Activated CD4-positive, alpha-beta T cell treated with anti-CD3 and anti-CD28 coated beads, Interleukin-2, amount 10 ng/mL, durations not matched to agents 7 days and 5 days (primary cell): ENCODE measurements at regions not wholly inside any gene's neighbourhood (a gene's known extent, or its start where the extent isn't known, plus 50 kb on each side); places are given as distances from the start of the nearest gene placed in this dataset.
"Not testable (repeated sequence)": the region's sequence is repeated elsewhere in the genome, so short reads cannot be mapped to it uniquely, and the experiment has no call there.

ENCODE experiments used
- CTCF ChIA-PET: fragments of 350-600 bp; sonication (Branson Sonifier 250); formaldehyde crosslinking; loops from one replicate; lab custom pipeline; 2021; ENCODE audit warnings: antibody characterized with exemption; lab: Charles Lee
- POLR2A ChIA-PET: fragments of 350-600 bp; sonication (Branson Sonifier 250); formaldehyde crosslinking; loops from one replicate; lab custom pipeline; 2021; ENCODE audit warnings: antibody characterized with exemption; lab: Charles Lee
- DNase-seq: peaks from one replicate; pipeline ENCODE4 v3.0.0-alpha.2; 2020
- H3K27ac Mint-ChIP-seq: one replicate; pipeline ENCODE4 v1.8.0; 2021; ENCODE audit warnings: mild to moderate bottlenecking, moderate library complexity, mixed read lengths
- H3K27me3 Mint-ChIP-seq: one replicate; pipeline ENCODE4 v1.8.0; 2021; ENCODE audit warnings: mixed read lengths
- H3K36me3 Mint-ChIP-seq: one replicate; pipeline ENCODE4 v1.8.0; 2021; ENCODE audit warnings: low read depth, mixed read lengths
- H3K4me1 Mint-ChIP-seq: one replicate; pipeline ENCODE4 v1.8.0; 2021; ENCODE audit warnings: mixed read lengths
- H3K4me3 Mint-ChIP-seq: one replicate; pipeline ENCODE4 v1.8.0; 2021; ENCODE audit warnings: mild to moderate bottlenecking, moderate library complexity, mixed read lengths
- H3K9me3 Mint-ChIP-seq: one replicate; pipeline ENCODE4 v1.8.0; 2021; ENCODE audit warnings: mixed read lengths

GRCh38 chr12:90675106-90675505, 279.9 kb downstream of the CCER1 start:
- Mint-ChIP-seq H3K27ac (no peak overlapping the region), H3K4me1 (no peaks in the 10 kb centered on the region), H3K27me3 (no peaks in the 10 kb centered on the region), H3K36me3 (no peaks in the 10 kb centered on the region), H3K9me3 (peaks cover under 1% of the 10 kb centered on the region), H3K4me3 (no peak overlapping the region)
- ChIA-PET CTCF (no interaction called here), POLR2A (no interaction called here)
- no peak for DNase-seq

- no peaks in the 10 kb centered on the region for H3K4me1 Mint-ChIP-seq
- no peaks in the 10 kb centered on the region for H3K36me3 Mint-ChIP-seq
- H3K4me3 Mint-ChIP-seq, result no peak overlapping the region
- no peaks in the 10 kb centered on the region for H3K27me3 Mint-ChIP-seq
- H3K27ac Mint-ChIP-seq, result no peak overlapping the region
- ChIA-PET POLR2A (no interaction called here), CTCF (no interaction called here)
- H3K9me3 Mint-ChIP-seq, result peaks cover 3% of the 10 kb centered on the region
- no peak for DNase-seq
These were observed 282.9 kb downstream of the CCER1 start for GRCh38 chr12:90672081-90672480.

GRCh38 chr12:90663949-90664348, 291.0 kb downstream of the CCER1 start:
- DNase-seq, CTCF ChIA-PET, H3K4me1 Mint-ChIP-seq, H3K36me3 Mint-ChIP-seq, H3K27ac Mint-ChIP-seq, POLR2A ChIA-PET, H3K4me3 Mint-ChIP-seq, H3K9me3 Mint-ChIP-seq, H3K27me3 Mint-ChIP-seq: not testable (repeated sequence)

- H3K27me3 Mint-ChIP-seq, result no peaks in the 10 kb centered on the region
These were observed 295.9 kb downstream of the CCER1 start for GRCh38 chr12:90659060-90659459.

GRCh38 chr12:90653040-90653439, 301.9 kb downstream of the CCER1 start:
- CTCF ChIA-PET, result no interaction called here
- Mint-ChIP-seq H3K9me3 (no peaks in the 10 kb centered on the region), H3K27ac (no peak overlapping the region), H3K27me3 (no peaks in the 10 kb centered on the region), H3K4me3 (no peak overlapping the region), H3K36me3 (no peaks in the 10 kb centered on the region), H3K4me1 (no peaks in the 10 kb centered on the region)
- POLR2A ChIA-PET, result no interaction called here
- no peak for DNase-seq

More at GRCh38 chr12:90659060-90659459, 295.9 kb downstream of the CCER1 start:
- Mint-ChIP-seq H3K4me1 (no peaks in the 10 kb centered on the region), H3K27ac (no peak overlapping the region), H3K36me3 (no peaks in the 10 kb centered on the region), H3K9me3 (no peaks in the 10 kb centered on the region), H3K4me3 (no peak overlapping the region)
- ChIA-PET POLR2A (no interaction called here), CTCF (no interaction called here)
- no peak for DNase-seq

- Mint-ChIP-seq H3K9me3 (no peaks in the 10 kb centered on the region), H3K27ac (no peak overlapping the region), H3K27me3 (no peaks in the 10 kb centered on the region), H3K4me3 (no peak overlapping the region), H3K36me3 (no peaks in the 10 kb centered on the region), H3K4me1 (no peaks in the 10 kb centered on the region)
- no peak for DNase-seq
- ChIA-PET CTCF (no interaction called here), POLR2A (no interaction called here)
These were observed 302.7 kb downstream of the CCER1 start for GRCh38 chr12:90652280-90652679.

GRCh38 chr12:90645181-90645580, 309.8 kb downstream of the CCER1 start:
- Mint-ChIP-seq H3K27me3 (no peaks in the 10 kb centered on the region), H3K4me1 (no peaks in the 10 kb centered on the region), H3K36me3 (no peaks in the 10 kb centered on the region), H3K9me3 (no peaks in the 10 kb centered on the region), H3K27ac (no peak overlapping the region), H3K4me3 (no peak overlapping the region)
- ChIA-PET CTCF (no interaction called here), POLR2A (no interaction called here)
- DNase-seq, result no peak

- no peaks in the 10 kb centered on the region for H3K36me3 Mint-ChIP-seq
- H3K4me1 Mint-ChIP-seq, result no peaks in the 10 kb centered on the region
- H3K9me3 Mint-ChIP-seq, result peaks cover 6% of the 10 kb centered on the region
- H3K27me3 Mint-ChIP-seq, result no peaks in the 10 kb centered on the region
- CTCF ChIA-PET, result no interaction called here
- POLR2A ChIA-PET, result no interaction called here
- no peak overlapping the region for H3K27ac Mint-ChIP-seq
- DNase-seq, result no peak
- no peak overlapping the region for H3K4me3 Mint-ChIP-seq
These were observed 323.3 kb downstream of the CCER1 start for GRCh38 chr12:90631591-90632212.

- no peaks in the 10 kb centered on the region for H3K36me3 Mint-ChIP-seq
- DNase-seq, result no peak
- no peaks in the 10 kb centered on the region for H3K4me1 Mint-ChIP-seq
- H3K4me3 Mint-ChIP-seq, result no peak overlapping the region
- ChIA-PET POLR2A (no interaction called here), CTCF (no interaction called here)
- H3K9me3 Mint-ChIP-seq, result peaks cover 6% of the 10 kb centered on the region
- no peak overlapping the region for H3K27ac Mint-ChIP-seq
- H3K27me3 Mint-ChIP-seq, result no peaks in the 10 kb centered on the region
These were observed 325.0 kb downstream of the CCER1 start for GRCh38 chr12:90630006-90630405.

GRCh38 chr12:90628213-90628612, 326.8 kb downstream of the CCER1 start:
- H3K4me1 Mint-ChIP-seq, result no peaks in the 10 kb centered on the region
- no peaks in the 10 kb centered on the region for H3K36me3 Mint-ChIP-seq
- no peak for DNase-seq
- H3K27ac Mint-ChIP-seq, result no peak overlapping the region
- no peaks in the 10 kb centered on the region for H3K27me3 Mint-ChIP-seq
- H3K9me3 Mint-ChIP-seq, result peaks cover 2% of the 10 kb centered on the region
- ChIA-PET CTCF (no interaction called here), POLR2A (no interaction called here)
- no peak overlapping the region for H3K4me3 Mint-ChIP-seq

GRCh38 chr12:90627180-90627896, 327.6 kb downstream of the CCER1 start:
- H3K9me3 Mint-ChIP-seq, result no peaks in the 10 kb centered on the region
- ChIA-PET POLR2A (interaction anchor here (0.7 kb wide), 1 partner anchor 1972 kb away, joined by 5 read pairs; no protein-coding TSS in a partner anchor), CTCF (no interaction called here)
- no peaks in the 10 kb centered on the region for H3K36me3 Mint-ChIP-seq
- no peaks in the 10 kb centered on the region for H3K4me1 Mint-ChIP-seq
- H3K27me3 Mint-ChIP-seq, result no peaks in the 10 kb centered on the region
- H3K4me3 Mint-ChIP-seq, result no peak overlapping the region
- H3K27ac Mint-ChIP-seq, result no peak overlapping the region
- no peak for DNase-seq

GRCh38 chr12:90622431-90622830, 332.5 kb downstream of the CCER1 start:
- H3K27me3 Mint-ChIP-seq, result no peaks in the 10 kb centered on the region
- H3K27ac Mint-ChIP-seq, result no peak overlapping the region
- POLR2A ChIA-PET, result no interaction called here
- H3K36me3 Mint-ChIP-seq, result no peaks in the 10 kb centered on the region
- H3K9me3 Mint-ChIP-seq, result no peaks in the 10 kb centered on the region
- CTCF ChIA-PET, result no interaction called here
- DNase-seq, result no peak
- H3K4me1 Mint-ChIP-seq, result no peaks in the 10 kb centered on the region
- no peak overlapping the region for H3K4me3 Mint-ChIP-seq

GRCh38 chr12:90621927-90622326, 333.0 kb downstream of the CCER1 start:
- Mint-ChIP-seq H3K4me3 (no peak overlapping the region), H3K36me3 (no peaks in the 10 kb centered on the region), H3K27ac (no peak overlapping the region), H3K4me1 (no peaks in the 10 kb centered on the region), H3K9me3 (no peaks in the 10 kb centered on the region), H3K27me3 (no peaks in the 10 kb centered on the region)
- no peak for DNase-seq
- CTCF ChIA-PET, result no interaction called here
- POLR2A ChIA-PET, result no interaction called here

GRCh38 chr12:90619943-90620342, 335.0 kb downstream of the CCER1 start:
- no peaks in the 10 kb centered on the region for H3K4me1 Mint-ChIP-seq
- no peak for DNase-seq
- H3K27ac Mint-ChIP-seq, result no peak overlapping the region
- POLR2A ChIA-PET, result no interaction called here
- H3K27me3 Mint-ChIP-seq, result no peaks in the 10 kb centered on the region
- CTCF ChIA-PET, result no interaction called here
- H3K4me3 Mint-ChIP-seq, result no peak overlapping the region
- no peaks in the 10 kb centered on the region for H3K36me3 Mint-ChIP-seq
- H3K9me3 Mint-ChIP-seq, result no peaks in the 10 kb centered on the region
